ENCODE measurements at regions not wholly inside any gene's neighbourhood (a gene's known extent, or its start where the extent isn't known, plus 50 kb on each side); places are given as distances from the start of the nearest gene placed in this dataset.

DNA sequence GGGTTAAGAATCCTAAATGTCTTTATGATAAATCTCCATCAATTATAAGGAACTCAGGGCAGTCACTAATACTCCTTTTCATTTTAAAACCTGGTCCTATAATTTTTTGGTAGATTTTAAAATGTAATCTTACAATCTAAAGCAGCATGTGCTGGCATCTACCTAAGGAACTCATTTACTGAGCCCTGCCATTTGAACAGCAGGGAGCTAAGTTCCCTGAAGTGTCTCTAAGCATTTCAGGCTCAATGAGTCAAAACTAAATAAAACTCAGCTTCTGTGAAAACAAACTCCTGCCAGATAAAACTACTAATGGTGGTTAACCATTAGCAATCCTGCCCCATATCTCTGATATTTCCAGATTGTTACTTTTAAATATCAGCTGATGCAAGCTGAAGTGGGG, 1371.8 kb upstream of the PRMT6 start:
- TF ChIP-seq, protein P1, sequence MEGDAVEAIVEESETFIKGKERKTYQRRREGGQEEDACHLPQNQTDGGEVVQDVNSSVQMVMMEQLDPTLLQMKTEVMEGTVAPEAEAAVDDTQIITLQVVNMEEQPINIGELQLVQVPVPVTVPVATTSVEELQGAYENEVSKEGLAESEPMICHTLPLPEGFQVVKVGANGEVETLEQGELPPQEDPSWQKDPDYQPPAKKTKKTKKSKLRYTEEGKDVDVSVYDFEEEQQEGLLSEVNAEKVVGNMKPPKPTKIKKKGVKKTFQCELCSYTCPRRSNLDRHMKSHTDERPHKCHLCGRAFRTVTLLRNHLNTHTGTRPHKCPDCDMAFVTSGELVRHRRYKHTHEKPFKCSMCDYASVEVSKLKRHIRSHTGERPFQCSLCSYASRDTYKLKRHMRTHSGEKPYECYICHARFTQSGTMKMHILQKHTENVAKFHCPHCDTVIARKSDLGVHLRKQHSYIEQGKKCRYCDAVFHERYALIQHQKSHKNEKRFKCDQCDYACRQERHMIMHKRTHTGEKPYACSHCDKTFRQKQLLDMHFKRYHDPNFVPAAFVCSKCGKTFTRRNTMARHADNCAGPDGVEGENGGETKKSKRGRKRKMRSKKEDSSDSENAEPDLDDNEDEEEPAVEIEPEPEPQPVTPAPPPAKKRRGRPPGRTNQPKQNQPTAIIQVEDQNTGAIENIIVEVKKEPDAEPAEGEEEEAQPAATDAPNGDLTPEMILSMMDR (IDR thresholded peaks at IDR 0.05; ENCODE audit: unreplicated experiment): no peak
- no peaks in the 10 kb centered on the region for H3K36me3 Mint-ChIP-seq (ENCODE audit: insufficient read depth)
- no peak overlapping the region for H3K4me3 Mint-ChIP-seq (ENCODE audit: low read depth)
- no peak for DNase-seq (ENCODE audit: low spot score, unreplicated experiment)
- no peak overlapping the region for H3K27ac Mint-ChIP-seq
- no peaks in the 10 kb centered on the region for H3K9me3 Mint-ChIP-seq (ENCODE audit: low read depth)
- H3K4me1 Mint-ChIP-seq (ENCODE audit: low read depth): peaks cover 8% of the 10 kb centered on the region
- H3K27me3 Mint-ChIP-seq: no peaks in the 10 kb centered on the region

DNA sequence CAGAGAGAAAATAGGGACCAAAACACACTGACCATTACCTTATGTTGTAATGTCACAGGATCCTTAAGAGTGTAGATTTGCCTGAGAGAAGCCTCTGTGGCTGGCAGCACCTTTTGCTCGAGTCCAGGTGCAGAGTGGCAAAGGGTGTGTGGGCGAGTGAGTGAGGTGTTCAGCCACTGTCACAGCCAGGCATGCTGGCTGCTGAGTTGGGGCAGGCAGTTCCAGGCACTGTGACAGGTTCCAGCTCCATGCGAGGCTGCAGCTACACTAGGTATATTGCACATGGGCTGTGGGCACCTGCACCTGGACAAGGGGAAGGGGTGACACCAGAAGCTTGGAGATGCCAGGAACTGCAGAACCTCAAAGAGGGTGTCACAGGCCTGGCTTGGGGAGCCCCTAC, 1370.4 kb upstream of the PRMT6 start:
- peaks cover 8% of the 10 kb centered on the region for H3K4me1 Mint-ChIP-seq (ENCODE audit: low read depth)
- TF ChIP-seq, protein P1 (IDR thresholded peaks at IDR 0.05; ENCODE audit: unreplicated experiment): no peak
- no peaks in the 10 kb centered on the region for H3K9me3 Mint-ChIP-seq (ENCODE audit: low read depth)

DNA sequence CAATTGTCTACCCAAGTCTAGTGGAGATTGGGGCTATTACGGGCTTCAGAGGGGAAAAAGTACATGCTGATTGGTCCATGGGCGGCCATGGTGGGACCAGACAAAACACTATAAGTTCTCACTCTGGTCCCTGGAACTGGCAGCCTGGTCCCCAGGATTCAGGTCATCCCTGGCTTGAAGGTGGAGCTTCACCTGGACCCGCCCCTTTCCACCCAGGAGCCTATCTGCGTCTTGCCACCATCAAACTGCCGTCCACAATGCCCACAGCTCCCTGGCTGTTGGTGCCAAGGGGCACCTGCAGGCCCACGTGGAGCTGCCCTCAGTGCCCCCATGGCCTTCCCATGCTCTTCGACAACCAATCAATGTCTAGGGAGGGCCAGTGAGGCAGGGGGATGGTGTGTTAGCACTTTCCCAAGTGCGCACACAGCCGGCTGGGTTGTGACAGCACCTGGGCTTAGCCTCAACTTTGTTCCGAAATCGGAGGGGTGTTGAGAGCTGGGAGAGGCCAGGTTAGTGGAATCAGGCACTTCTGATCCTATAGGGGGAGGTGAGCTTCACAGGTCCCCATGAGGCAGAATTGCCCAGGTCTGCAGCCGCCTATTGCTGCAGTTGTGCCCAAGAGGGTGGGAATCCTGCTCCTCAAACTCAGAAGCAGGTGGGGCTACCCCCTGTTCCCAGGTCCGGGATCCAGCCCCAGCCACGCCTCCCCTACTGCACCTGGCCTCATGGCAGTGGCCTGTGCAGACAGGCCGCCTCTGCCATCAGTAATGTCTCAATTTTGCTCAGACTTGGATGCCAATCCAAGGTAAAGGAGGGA, 1369.4 kb upstream of the PRMT6 start:
- H3K36me3 Mint-ChIP-seq (ENCODE audit: insufficient read depth): no peaks in the 10 kb centered on the region
- H3K4me1 Mint-ChIP-seq (ENCODE audit: low read depth): peaks cover 8% of the 10 kb centered on the region
- no peak overlapping the region for H3K27ac Mint-ChIP-seq
- TF ChIP-seq, protein P1 (IDR thresholded peaks at IDR 0.05; ENCODE audit: unreplicated experiment): no peak
- no peak for DNase-seq (ENCODE audit: low spot score, unreplicated experiment)
- no peaks in the 10 kb centered on the region for H3K27me3 Mint-ChIP-seq
- no peak overlapping the region for H3K4me3 Mint-ChIP-seq (ENCODE audit: low read depth)
- H3K9me3 Mint-ChIP-seq (ENCODE audit: low read depth): no peaks in the 10 kb centered on the region

More for the DNA sequence above, 1370.4 kb upstream of the PRMT6 start:
- no peak overlapping the region for H3K4me3 Mint-ChIP-seq (ENCODE audit: low read depth)
- no peaks in the 10 kb centered on the region for H3K36me3 Mint-ChIP-seq (ENCODE audit: insufficient read depth)
- no peaks in the 10 kb centered on the region for H3K27me3 Mint-ChIP-seq
- no peak overlapping the region for H3K27ac Mint-ChIP-seq
- no peak for DNase-seq (ENCODE audit: low spot score, unreplicated experiment)

DNA sequence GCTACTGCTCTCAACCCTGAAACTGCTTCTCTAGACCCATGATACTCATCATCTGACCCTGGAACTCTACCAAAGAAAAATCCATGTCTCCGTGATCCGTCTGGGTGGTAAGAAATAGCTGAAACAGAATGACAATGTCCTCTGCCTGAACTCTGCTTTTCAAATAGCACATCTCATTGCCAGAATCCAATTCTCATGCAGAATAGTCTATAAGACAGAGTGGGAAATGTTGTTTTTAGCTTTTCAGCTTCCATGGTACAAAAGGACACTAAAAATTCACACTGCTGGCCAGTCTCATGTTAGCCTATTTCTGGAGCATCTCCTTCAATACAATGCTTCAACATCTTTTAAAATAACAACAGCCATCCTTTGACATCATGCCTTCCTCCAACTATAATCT, 1355.8 kb upstream of the PRMT6 start:
- TF ChIP-seq, protein P1 (IDR thresholded peaks at IDR 0.05; ENCODE audit: unreplicated experiment): no peak

DNA sequence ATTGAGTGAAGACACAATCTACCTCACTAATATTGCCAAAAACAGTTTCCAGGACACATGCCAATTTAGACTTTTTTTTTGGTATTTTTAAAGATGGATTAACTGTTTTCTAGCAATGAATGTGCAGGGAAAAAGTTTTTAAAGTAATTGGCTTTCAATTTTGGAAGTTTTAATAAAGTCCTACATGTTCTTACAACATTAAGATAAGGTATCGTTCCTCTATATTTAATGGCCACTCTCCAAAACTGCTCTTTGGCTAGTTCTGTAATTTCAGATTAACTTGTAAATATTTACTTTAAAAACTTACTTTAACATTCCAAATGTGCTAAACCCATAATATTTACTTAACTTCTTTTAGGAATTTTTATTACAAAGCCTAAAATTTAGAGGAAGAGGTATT, 1332.2 kb upstream of the PRMT6 start:
- TF ChIP-seq, protein P1 (IDR thresholded peaks at IDR 0.05; ENCODE audit: unreplicated experiment): no peak
- no peaks in the 10 kb centered on the region for H3K27me3 Mint-ChIP-seq
- H3K4me1 Mint-ChIP-seq (ENCODE audit: low read depth): no peaks in the 10 kb centered on the region
- no peaks in the 10 kb centered on the region for H3K9me3 Mint-ChIP-seq (ENCODE audit: low read depth)
- H3K36me3 Mint-ChIP-seq (ENCODE audit: insufficient read depth): no peaks in the 10 kb centered on the region
- H3K4me3 Mint-ChIP-seq (ENCODE audit: low read depth): no peak overlapping the region
- DNase-seq (ENCODE audit: low spot score, unreplicated experiment): no peak
- H3K27ac Mint-ChIP-seq: no peak overlapping the region

More for the DNA sequence above, 1355.8 kb upstream of the PRMT6 start:
- Mint-ChIP-seq H3K27me3 (no peaks in the 10 kb centered on the region), H3K4me1 (ENCODE audit: low read depth) (no peaks in the 10 kb centered on the region), H3K36me3 (ENCODE audit: insufficient read depth) (no peaks in the 10 kb centered on the region), H3K27ac (no peak overlapping the region), H3K9me3 (ENCODE audit: low read depth) (no peaks in the 10 kb centered on the region), H3K4me3 (ENCODE audit: low read depth) (no peak overlapping the region)
- DNase-seq (ENCODE audit: low spot score, unreplicated experiment): no peak

Data from progenitor cell of endocrine pancreas (in vitro differentiated cells).